ENCODE measurements at regions not wholly inside any gene's neighbourhood (a gene's known extent, or its start where the extent isn't known, plus 50 kb on each side); places are given as distances from the start of the nearest gene placed in this dataset.

DNA sequence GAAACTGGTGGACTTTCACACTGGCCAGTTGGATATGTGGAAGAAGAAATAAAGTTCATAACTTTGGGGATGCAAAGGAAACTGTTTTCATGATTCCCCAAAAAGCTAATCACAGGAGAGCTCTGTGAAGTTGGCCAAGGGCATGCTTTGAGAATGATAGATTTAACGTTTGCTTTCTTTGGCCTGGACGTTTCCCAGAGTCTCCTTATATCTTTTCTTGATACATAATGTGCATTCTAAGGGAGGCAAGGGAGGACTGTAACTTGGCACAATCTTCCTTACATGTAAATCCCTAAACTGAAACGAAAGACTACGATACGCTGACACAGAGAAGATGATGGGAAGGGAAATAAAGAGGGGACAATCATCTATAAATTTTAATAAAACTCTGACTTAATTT lies 176.5 kb upstream of the INHBA start:
- no peak overlapping the region for H3K4me3 ChIP-seq (replicated peaks in 1 of 3)
- WGBS, 2 donors, result 82 to 88% methylated on average over 5 of the region's 5 CpGs

DNA sequence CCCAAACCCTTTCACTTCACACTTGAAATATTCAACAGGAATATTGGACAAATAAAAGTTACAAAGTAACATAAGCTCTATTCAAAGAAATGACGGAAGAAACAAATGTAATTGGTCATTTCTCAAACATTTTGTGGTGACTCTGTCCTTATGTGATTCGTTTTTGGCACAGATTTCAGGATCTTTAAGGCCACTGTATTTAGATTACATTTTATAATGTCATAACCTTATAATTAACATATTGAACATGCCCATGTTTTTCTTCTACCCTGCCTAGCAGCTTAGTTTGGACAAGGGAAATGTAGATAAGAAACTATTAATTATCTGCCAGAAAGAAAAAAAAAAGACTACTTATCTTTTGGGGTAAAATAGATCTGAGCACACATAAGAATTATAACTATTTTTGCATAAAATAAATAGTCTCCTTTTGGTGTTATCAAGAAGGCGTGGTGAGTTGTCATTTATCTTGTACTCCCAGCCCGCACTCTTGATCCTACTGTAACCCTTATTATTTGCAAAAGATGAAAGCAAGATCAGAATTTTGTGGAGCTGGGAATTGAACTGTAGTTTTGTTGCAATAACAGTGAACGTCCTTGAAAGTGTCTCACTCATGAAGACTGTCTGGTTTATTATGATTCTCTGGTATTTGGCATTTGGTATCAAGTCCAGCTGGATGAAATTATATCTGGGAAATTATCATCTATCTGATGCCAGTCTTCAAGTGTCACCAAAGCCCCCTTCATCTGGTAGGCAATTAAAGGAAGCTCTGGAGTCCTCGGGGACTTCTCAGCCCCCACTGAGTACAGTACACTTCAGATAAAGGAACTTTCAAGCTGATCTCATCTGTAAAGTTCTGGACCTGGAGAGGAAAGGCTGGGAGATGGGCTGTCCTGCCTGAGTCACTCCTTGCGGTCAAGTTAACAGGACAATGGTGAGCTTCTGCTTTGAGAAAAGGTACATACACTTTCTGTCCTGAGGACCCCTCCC lies 175.7 kb upstream of the INHBA start:
- intact Hi-C loops (cut with DNase I), result no loop called here
- WGBS, 2 donors, result 66 to 75% methylated on average over 7 of the region's 7 CpGs
- Histone ChIP-seq H3K4me3 (replicated peaks in 1 of 3) (no peak overlapping the region), H3K36me3 (no peaks in the 10 kb centered on the region), H3K4me1 (no peaks in the 10 kb centered on the region), H3K27ac (no peak overlapping the region), H3K27me3 (no peaks in the 10 kb centered on the region), H3K9me3 (no peaks in the 10 kb centered on the region)
- DNase-seq, result no peak
- TF ChIP-seq, protein P1, sequence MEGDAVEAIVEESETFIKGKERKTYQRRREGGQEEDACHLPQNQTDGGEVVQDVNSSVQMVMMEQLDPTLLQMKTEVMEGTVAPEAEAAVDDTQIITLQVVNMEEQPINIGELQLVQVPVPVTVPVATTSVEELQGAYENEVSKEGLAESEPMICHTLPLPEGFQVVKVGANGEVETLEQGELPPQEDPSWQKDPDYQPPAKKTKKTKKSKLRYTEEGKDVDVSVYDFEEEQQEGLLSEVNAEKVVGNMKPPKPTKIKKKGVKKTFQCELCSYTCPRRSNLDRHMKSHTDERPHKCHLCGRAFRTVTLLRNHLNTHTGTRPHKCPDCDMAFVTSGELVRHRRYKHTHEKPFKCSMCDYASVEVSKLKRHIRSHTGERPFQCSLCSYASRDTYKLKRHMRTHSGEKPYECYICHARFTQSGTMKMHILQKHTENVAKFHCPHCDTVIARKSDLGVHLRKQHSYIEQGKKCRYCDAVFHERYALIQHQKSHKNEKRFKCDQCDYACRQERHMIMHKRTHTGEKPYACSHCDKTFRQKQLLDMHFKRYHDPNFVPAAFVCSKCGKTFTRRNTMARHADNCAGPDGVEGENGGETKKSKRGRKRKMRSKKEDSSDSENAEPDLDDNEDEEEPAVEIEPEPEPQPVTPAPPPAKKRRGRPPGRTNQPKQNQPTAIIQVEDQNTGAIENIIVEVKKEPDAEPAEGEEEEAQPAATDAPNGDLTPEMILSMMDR (IDR thresholded peaks at IDR 0.05), result no peak
- TF ChIP-seq POLR2A (IDR thresholded peaks at IDR 0.05), result no peak

More for the DNA sequence above, 176.5 kb upstream of the INHBA start:
- intact Hi-C loops (cut with DNase I), result no loop called here
- H3K4me1 ChIP-seq, result no peaks in the 10 kb centered on the region
- H3K27me3 ChIP-seq, result no peaks in the 10 kb centered on the region
- no peak for TF ChIP-seq POLR2A (IDR thresholded peaks at IDR 0.05)
- TF ChIP-seq, protein P1 (IDR thresholded peaks at IDR 0.05), result no peak
- no peaks in the 10 kb centered on the region for H3K36me3 ChIP-seq
- no peak for DNase-seq
- no peak overlapping the region for H3K27ac ChIP-seq
- H3K9me3 ChIP-seq, result no peaks in the 10 kb centered on the region

DNA sequence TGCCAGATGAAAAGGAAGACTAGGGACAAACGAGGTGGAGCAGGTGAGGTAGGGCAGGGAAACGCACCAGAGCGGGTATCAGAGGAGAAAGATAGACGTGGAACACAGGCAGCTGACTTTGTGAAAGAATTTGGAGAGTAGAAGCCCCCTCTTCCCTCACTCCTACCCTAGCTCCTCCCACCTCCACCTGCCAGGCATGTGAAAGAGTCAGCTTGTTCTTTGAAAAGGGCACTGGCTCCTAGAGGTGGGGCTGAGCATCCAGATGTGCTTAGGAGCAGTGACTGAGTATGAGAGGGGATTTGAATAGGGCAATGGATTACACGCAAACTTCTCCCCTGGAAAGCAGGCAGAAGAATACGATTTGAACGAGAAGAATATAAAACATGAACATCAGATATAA lies 174.2 kb upstream of the INHBA start:
- Histone ChIP-seq H3K36me3 (no peaks in the 10 kb centered on the region), H3K27me3 (no peaks in the 10 kb centered on the region), H3K4me1 (no peaks in the 10 kb centered on the region), H3K9me3 (no peaks in the 10 kb centered on the region), H3K27ac (no peak overlapping the region), H3K4me3 (replicated peaks in 1 of 3) (no peak overlapping the region)
- TF ChIP-seq, protein P1 (IDR thresholded peaks at IDR 0.05), result no peak
- TF ChIP-seq POLR2A (IDR thresholded peaks at IDR 0.05), result no peak
- 78 to 80% methylated on average over 7 of the region's 7 CpGs for WGBS, 2 donors
- intact Hi-C loops (cut with DNase I), result no loop called here
- no peak for DNase-seq

DNA sequence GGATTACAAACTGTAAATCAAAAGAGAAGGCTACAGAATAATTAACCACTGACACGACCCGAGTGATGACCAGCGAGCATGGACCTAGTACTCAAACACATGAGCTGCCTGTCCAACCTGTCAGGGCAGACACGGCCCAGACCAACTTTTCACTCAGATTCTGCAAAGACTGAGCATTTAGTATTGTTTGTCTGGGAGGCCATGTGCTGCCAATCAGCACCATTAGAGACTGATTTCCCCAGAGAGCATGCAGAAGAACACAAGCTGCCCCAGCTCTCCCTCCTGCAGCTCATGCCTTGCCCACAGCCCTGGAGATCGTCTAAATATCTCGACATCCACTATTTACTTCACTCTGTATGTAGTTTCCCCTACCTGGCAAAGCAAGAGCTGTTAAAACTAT lies 172.6 kb upstream of the INHBA start:
- Histone ChIP-seq H3K27me3 (no peaks in the 10 kb centered on the region), H3K36me3 (no peaks in the 10 kb centered on the region), H3K4me3 (replicated peaks in 1 of 3) (no peak overlapping the region), H3K4me1 (no peaks in the 10 kb centered on the region), H3K27ac (no peak overlapping the region), H3K9me3 (no peaks in the 10 kb centered on the region)
- 67 to 80% methylated on average over 6 of the region's 6 CpGs for WGBS, 2 donors
- DNase-seq, result no peak
- TF ChIP-seq POLR2A (IDR thresholded peaks at IDR 0.05), result no peak
- TF ChIP-seq, protein P1 (IDR thresholded peaks at IDR 0.05), result no peak
- intact Hi-C loops (cut with DNase I), result no loop called here

DNA sequence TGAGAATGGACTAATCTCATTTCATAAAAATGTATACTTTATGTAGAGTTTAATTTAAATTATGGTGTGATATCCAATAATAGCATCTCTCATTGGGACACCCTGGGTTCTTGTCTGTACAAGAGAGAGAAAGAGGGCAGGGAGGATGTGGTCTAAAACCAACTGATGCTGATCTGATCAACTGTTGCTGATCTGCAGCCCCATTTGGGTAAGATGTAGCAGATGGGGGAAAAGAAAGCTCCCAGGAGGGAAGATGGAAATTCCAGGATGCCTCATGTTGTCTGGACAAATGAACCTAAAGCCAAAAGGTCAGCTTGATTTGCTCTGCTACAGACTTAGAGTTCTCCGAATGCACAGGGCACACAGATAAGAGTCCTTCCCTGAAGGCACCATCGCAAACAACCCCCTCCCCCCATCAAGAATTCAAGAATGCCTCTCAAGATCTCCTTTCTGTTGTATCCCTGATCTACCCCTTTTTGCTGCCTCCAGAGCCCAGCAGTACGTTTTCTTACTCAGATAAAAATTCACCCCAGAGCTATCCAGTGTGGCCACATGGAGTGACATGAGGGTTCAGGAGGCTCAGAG lies 171.4 kb upstream of the INHBA start:
- Histone ChIP-seq H3K27ac (no peak overlapping the region), H3K4me3 (replicated peaks in 1 of 3) (no peak overlapping the region), H3K36me3 (no peaks in the 10 kb centered on the region), H3K9me3 (no peaks in the 10 kb centered on the region), H3K27me3 (no peaks in the 10 kb centered on the region), H3K4me1 (no peaks in the 10 kb centered on the region)
- intact Hi-C loops (cut with DNase I), result no loop called here
- 40 to 44% methylated on average over 3 of the region's 3 CpGs for WGBS, 2 donors
- no peak for DNase-seq
- TF ChIP-seq POLR2A (IDR thresholded peaks at IDR 0.05), result no peak
- TF ChIP-seq, protein P1 (IDR thresholded peaks at IDR 0.05), result no peak
